ENCODE measurements at regions not wholly inside any gene's neighbourhood (a gene's known extent, or its start where the extent isn't known, plus 50 kb on each side); places are given as distances from the start of the nearest gene placed in this dataset.
"Not testable (repeated sequence)": the region's sequence is repeated elsewhere in the genome, so short reads cannot be mapped to it uniquely, and the experiment has no call there.

DNA sequence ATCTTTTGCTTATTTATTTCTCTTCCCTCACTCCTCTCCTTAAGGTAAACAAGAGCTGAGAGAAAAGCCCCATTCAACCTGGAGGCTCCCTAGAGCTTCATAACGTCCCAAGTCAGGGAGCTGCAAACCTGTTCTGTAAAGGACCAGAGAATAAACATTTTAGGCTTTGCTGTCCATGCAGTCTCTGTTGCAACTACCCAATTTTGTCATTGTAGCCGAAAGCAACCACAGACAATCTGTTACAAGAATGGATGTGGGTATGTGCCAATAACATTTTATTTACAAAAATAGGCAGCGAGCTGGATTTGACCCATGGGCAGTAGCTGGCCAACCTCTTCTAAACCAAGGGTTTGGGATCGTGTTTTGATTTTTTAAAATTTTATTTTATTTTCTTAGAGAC is 71.3 kb upstream of the TBL1X start:
- DNase-seq (ENCODE audit: low spot score) = peak; percentile 8
- in situ Hi-C loops (cut with HindIII; ENCODE audit: low sequenced_read_pairs) = no loop called here

- DNase-seq (ENCODE audit: low spot score) = no peak
- in situ Hi-C loops (cut with HindIII; ENCODE audit: low sequenced_read_pairs) = no loop called here
Measured at GRCh38 chrX:9394212-9394611, 70.6 kb upstream of the TBL1X start.

DNA sequence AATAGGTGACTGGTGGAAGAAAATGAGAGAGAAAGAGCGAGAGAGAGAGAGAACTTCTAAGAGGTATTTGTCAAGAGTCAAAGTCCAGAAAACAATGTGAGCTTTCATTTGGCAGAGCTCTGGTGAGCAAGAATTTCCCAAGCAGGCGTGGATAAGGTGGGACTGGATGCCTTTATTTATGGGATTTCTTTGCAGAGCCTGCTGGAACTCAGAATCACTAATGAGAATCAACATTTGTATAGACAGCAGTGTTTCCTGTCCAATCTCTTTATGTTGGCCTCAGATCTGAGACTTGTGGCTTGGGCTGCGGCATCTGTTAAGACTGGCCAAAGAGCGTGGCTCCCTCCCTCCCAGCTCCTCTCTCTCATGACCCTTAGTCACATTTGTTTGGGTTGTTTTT is 67.9 kb upstream of the TBL1X start:
- no peak for DNase-seq (ENCODE audit: low spot score)
- in situ Hi-C loops (cut with HindIII; ENCODE audit: low sequenced_read_pairs) = no loop called here

- in situ Hi-C loops (cut with HindIII; ENCODE audit: low sequenced_read_pairs) = no loop called here
- DNase-seq (ENCODE audit: low spot score) = no peak
Measured at GRCh38 chrX:9401051-9401450, 63.8 kb upstream of the TBL1X start.

GRCh38 chrX:9403374-9403773 is 61.5 kb upstream of the TBL1X start:
- DNase-seq (ENCODE audit: low spot score) = no peak
- in situ Hi-C loops (cut with HindIII; ENCODE audit: low sequenced_read_pairs) = no loop called here

- in situ Hi-C loops (cut with HindIII; ENCODE audit: low sequenced_read_pairs); DNase-seq (ENCODE audit: low spot score): not testable (repeated sequence)
Measured at GRCh38 chrX:9405635-9406034, 59.2 kb upstream of the TBL1X start.

DNA sequence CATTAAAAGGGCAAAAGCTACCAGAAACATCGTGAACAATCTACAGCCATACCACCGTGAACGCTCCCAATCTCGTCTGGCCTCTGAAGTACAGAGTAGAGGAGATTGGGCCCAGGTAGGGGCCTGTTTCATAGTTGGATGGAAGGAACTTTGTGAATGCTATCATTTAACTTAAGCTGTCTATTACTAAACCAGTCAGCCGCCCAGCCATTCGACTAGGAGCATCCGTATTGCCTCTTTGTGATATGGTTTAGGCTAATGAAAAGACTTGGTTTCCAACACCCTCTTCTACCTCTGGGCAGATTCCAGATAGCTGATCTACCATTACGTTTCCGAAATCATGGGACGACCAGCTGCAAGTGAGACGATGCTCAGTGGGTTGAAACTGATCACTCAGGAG is 54.0 kb upstream of the TBL1X start:
- DNase-seq (ENCODE audit: low spot score); in situ Hi-C loops (cut with HindIII; ENCODE audit: low sequenced_read_pairs): not testable (repeated sequence)

DNA sequence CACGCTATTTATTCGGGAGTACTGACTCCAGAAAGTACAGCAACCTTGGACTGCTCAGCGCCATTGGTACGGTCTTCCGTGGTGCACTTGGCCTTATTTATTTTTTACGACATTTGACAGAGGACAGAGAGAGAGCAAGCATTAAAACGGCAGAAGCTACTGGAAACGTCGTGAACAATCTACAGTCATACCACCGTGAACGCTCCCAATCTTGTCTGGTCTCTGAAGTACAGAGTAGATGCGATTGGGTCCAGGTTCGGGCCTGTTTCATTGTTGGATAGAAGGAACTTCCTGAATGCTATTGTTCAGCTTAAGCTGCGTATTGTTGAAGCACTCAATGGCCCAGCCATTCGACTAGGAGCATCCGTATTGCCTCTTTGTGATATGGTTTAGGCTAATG is 53.2 kb upstream of the TBL1X start:
- in situ Hi-C loops (cut with HindIII; ENCODE audit: low sequenced_read_pairs); DNase-seq (ENCODE audit: low spot score): not testable (repeated sequence)

GRCh38 chrX:9414416-9414815 is 50.4 kb upstream of the TBL1X start:
- in situ Hi-C loops (cut with HindIII; ENCODE audit: low sequenced_read_pairs) = no loop called here
- no peak for DNase-seq (ENCODE audit: low spot score)

Data from G401 (cell line).